Stomach (tissue), 4 donors: ENCODE measurements at regions not wholly inside any gene's neighbourhood (a gene's known extent, or its start where the extent isn't known, plus 50 kb on each side); places are given as distances from the start of the nearest gene placed in this dataset.

Experiments
- EP300 ChIP-seq: sonication (generic); formaldehyde crosslinking; IDR thresholded peaks from one replicate; pipeline ENCODE4 v1.6.1; 2017; ENCODE audit warnings: antibody characterized with exemption
- POLR2A ChIP-seq, 4 donors: fragments of 450-650 bp; IDR thresholded peaks; one replicate each; pipeline ENCODE4 v1.6.1; 2016; ENCODE audit warnings: antibody characterized with exemption in 4 of 4, control low read depth in 2 of 4, mild to moderate bottlenecking in 1 of 4, moderate library complexity in 1 of 4
- POLR2AphosphoS5 ChIP-seq, 3 donors: sonication (generic); formaldehyde crosslinking; IDR thresholded peaks; one replicate each; pipeline ENCODE4 v1.6.1; 2016; ENCODE audit warnings: antibody characterized with exemption in 3 of 3
- TF ChIP-seq, protein P1 (sequence below), 7 experiments: fragments of 450-650 bp in 4 of 7; fragments of 200-600 bp in 3 of 7; sonication (generic) in 3 of 7; IDR thresholded peaks; one replicate each; pipeline ENCODE4 v1.5.1; 2016 to 2019; ENCODE audit warnings: antibody characterized with exemption in 7 of 7, control low read depth in 2 of 7, mild to moderate bottlenecking in 1 of 7

DNA sequence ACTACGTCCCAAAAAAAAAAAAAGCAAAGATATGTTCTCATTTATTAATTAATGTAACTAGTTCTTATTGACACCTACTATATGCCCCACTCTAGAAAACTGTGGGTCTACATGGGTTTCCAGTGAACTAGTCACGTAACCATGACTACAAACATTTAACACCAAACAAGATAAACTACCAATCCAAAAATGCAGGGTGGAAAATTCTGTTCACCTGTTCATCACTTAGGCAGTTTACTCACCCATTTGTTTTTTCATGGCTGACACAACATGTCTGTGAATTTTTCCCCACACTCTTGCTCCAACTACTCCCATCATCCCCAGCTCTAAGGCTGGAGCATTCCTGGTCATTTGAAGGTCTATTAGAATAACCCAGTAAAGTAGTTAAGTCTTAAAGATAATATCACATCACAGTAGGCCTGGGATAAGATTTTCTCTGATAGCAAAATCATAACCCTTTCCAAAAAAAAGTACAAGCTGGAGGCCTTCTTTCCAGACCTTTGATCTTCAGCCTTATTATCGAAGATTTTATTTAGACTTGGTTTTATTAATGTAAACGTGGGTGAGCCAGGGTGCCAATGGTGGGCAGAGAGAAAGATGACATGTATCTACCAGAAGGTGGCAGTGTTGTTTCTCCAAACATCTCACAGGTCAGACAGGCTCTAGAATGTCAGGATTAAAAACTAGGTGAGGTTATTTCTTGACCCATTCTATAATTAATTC lies 61.6 kb upstream of the DAAM1 start:
- TF ChIP-seq, protein P1, sequence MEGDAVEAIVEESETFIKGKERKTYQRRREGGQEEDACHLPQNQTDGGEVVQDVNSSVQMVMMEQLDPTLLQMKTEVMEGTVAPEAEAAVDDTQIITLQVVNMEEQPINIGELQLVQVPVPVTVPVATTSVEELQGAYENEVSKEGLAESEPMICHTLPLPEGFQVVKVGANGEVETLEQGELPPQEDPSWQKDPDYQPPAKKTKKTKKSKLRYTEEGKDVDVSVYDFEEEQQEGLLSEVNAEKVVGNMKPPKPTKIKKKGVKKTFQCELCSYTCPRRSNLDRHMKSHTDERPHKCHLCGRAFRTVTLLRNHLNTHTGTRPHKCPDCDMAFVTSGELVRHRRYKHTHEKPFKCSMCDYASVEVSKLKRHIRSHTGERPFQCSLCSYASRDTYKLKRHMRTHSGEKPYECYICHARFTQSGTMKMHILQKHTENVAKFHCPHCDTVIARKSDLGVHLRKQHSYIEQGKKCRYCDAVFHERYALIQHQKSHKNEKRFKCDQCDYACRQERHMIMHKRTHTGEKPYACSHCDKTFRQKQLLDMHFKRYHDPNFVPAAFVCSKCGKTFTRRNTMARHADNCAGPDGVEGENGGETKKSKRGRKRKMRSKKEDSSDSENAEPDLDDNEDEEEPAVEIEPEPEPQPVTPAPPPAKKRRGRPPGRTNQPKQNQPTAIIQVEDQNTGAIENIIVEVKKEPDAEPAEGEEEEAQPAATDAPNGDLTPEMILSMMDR (IDR thresholded peaks at IDR 0.05), result peak in 5 of 7 experiments; percentile 43 to 84 (median 67)
- TF ChIP-seq POLR2A (IDR thresholded peaks at IDR 0.05) (no peak), POLR2AphosphoS5 (IDR thresholded peaks at IDR 0.05) (no peak), EP300 (no peak)
